Breast epithelium (tissue), 4 donors: ENCODE measurements at regions not wholly inside any gene's neighbourhood (a gene's known extent, or its start where the extent isn't known, plus 50 kb on each side); places are given as distances from the start of the nearest gene placed in this dataset.

ENCODE experiments used
- DNase-seq, 2 donors: peaks; one replicate each; pipeline ENCODE4 v3.0.0-alpha.2; 2019; ENCODE audit warnings: low spot score in 2 of 2
- H3K27ac ChIP-seq, 2 donors: fragments of 200-600 bp; sonication (generic) in 1 of 2; one replicate each; pipeline ENCODE4 v1.5.1; 2016 to 2019; ENCODE audit warnings: mild to moderate bottlenecking in 1 of 2
- H3K27me3 ChIP-seq, 2 donors: fragments of 200-600 bp; sonication (generic) in 1 of 2; one replicate each; pipeline versions ENCODE4 v1.5.1 to v1.6.0; 2017 to 2019; ENCODE audit warnings: control low read depth in 1 of 2, mild to moderate bottlenecking in 1 of 2
- H3K36me3 ChIP-seq: fragments of 200-600 bp; one replicate; pipeline ENCODE4 v1.5.1; 2019
- H3K4me1 ChIP-seq, 2 donors: fragments of 200-600 bp; sonication (generic); one replicate each; pipeline ENCODE4 v1.5.1; 2016 to 2019; ENCODE audit warnings: control low read depth in 1 of 2
- H3K4me3 ChIP-seq, 3 donors: fragments of 200-600 bp; sonication (generic); 1 replicate in 2 of 3; 2 replicates in 1 of 3; pipeline ENCODE4 v1.5.1; 2016 to 2019; ENCODE audit warnings: mild to moderate bottlenecking in 3 of 3, moderate library complexity in 2 of 3
- H3K9me3 ChIP-seq, 2 donors: fragments of 200-600 bp; sonication (generic) in 1 of 2; one replicate each; pipeline ENCODE4 v1.5.1; 2016 to 2019; ENCODE audit warnings: control low read depth in 1 of 2
- CTCF ChIP-seq, 3 donors: fragments of 450-650 bp; IDR thresholded peaks; one replicate each; pipeline ENCODE4 v1.5.1; 2016 to 2017; ENCODE audit warnings: antibody characterized with exemption in 3 of 3, mild to moderate bottlenecking in 3 of 3, moderate library complexity in 3 of 3
- POLR2A ChIP-seq: fragments of 450-650 bp; IDR thresholded peaks from one replicate; pipeline ENCODE4 v1.6.1; 2016; ENCODE audit warnings: antibody characterized with exemption, mild to moderate bottlenecking, moderate library complexity
- POLR2AphosphoS5 ChIP-seq, 3 donors: sonication (generic); formaldehyde crosslinking; IDR thresholded peaks; one replicate each; pipeline ENCODE4 v1.6.1; 2017; ENCODE audit warnings: antibody characterized with exemption in 3 of 3
- intact Hi-C: fragments of 100-400 bp; cut with DNase I; formaldehyde crosslinking; loops from one replicate; pipeline ENCODE4 v1.15.1; 2023; ENCODE audit warnings: low total_unique reads

GRCh38 chr10:94216201-94216600 is 146.5 kb downstream of the NOC3L start:
- no peaks in the 10 kb centered on the region for H3K4me1 ChIP-seq
- H3K36me3 ChIP-seq, result no peaks in the 10 kb centered on the region
- intact Hi-C loops, result no loop called here

GRCh38 chr10:94217411-94217810 is 145.3 kb downstream of the NOC3L start:
- Histone ChIP-seq H3K27me3 (no peaks in the 10 kb centered on the region), H3K4me1 (no peaks in the 10 kb centered on the region), H3K4me3 (no peak overlapping the region), H3K36me3 (no peaks in the 10 kb centered on the region), H3K27ac (no peak overlapping the region), H3K9me3 (no peaks in the 10 kb centered on the region)
- intact Hi-C loops, result no loop called here
- DNase-seq, result no peak
- no peak for TF ChIP-seq CTCF (IDR thresholded peaks at IDR 0.05)
- no peak for TF ChIP-seq POLR2A
- no peak for TF ChIP-seq POLR2AphosphoS5 (IDR thresholded peaks at IDR 0.05)

More at GRCh38 chr10:94216201-94216600, 146.5 kb downstream of the NOC3L start:
- H3K27ac ChIP-seq, result no peak overlapping the region
- no peaks in the 10 kb centered on the region for H3K27me3 ChIP-seq
- H3K9me3 ChIP-seq, result no peaks in the 10 kb centered on the region
- TF ChIP-seq CTCF (IDR thresholded peaks at IDR 0.05) (no peak), POLR2AphosphoS5 (IDR thresholded peaks at IDR 0.05) (no peak), POLR2A (no peak)
- no peak overlapping the region for H3K4me3 ChIP-seq
- no peak for DNase-seq

- H3K4me3 ChIP-seq, result no peak overlapping the region
- TF ChIP-seq POLR2A (no peak), CTCF (IDR thresholded peaks at IDR 0.05) (no peak), POLR2AphosphoS5 (IDR thresholded peaks at IDR 0.05) (no peak)
Measured at GRCh38 chr10:94218493-94219183, 144.1 kb downstream of the NOC3L start.

GRCh38 chr10:94219829-94220228 is 142.9 kb downstream of the NOC3L start:
- Histone ChIP-seq H3K9me3 (no peaks in the 10 kb centered on the region), H3K4me3 (no peak overlapping the region), H3K4me1 (no peaks in the 10 kb centered on the region), H3K36me3 (no peaks in the 10 kb centered on the region), H3K27ac (no peak overlapping the region), H3K27me3 (no peaks in the 10 kb centered on the region)
- intact Hi-C loops, result no loop called here
- no peak for DNase-seq
- TF ChIP-seq POLR2A (no peak), POLR2AphosphoS5 (IDR thresholded peaks at IDR 0.05) (no peak), CTCF (IDR thresholded peaks at IDR 0.05) (no peak)

More at GRCh38 chr10:94218493-94219183, 144.1 kb downstream of the NOC3L start:
- no peaks in the 10 kb centered on the region for H3K9me3 ChIP-seq
- no peaks in the 10 kb centered on the region for H3K36me3 ChIP-seq
- intact Hi-C loops, result no loop called here
- DNase-seq, result no peak
- H3K27ac ChIP-seq, result no peak overlapping the region
- no peaks in the 10 kb centered on the region for H3K27me3 ChIP-seq
- no peaks in the 10 kb centered on the region for H3K4me1 ChIP-seq

- Histone ChIP-seq H3K4me3 (no peak overlapping the region), H3K9me3 (no peaks in the 10 kb centered on the region), H3K27me3 (no peaks in the 10 kb centered on the region), H3K4me1 (no peaks in the 10 kb centered on the region), H3K36me3 (no peaks in the 10 kb centered on the region), H3K27ac (no peak overlapping the region)
- DNase-seq, result no peak
- intact Hi-C loops, result no loop called here
- TF ChIP-seq POLR2AphosphoS5 (IDR thresholded peaks at IDR 0.05), result no peak
- no peak for TF ChIP-seq POLR2A
- no peak for TF ChIP-seq CTCF (IDR thresholded peaks at IDR 0.05)
Measured at GRCh38 chr10:94220717-94221116, 142.0 kb downstream of the NOC3L start.
